ENCODE measurements at regions not wholly inside any gene's neighbourhood (a gene's known extent, or its start where the extent isn't known, plus 50 kb on each side); places are given as distances from the start of the nearest gene placed in this dataset.
"Not testable (repeated sequence)": the region's sequence is repeated elsewhere in the genome, so short reads cannot be mapped to it uniquely, and the experiment has no call there.

- H3K4me3 Mint-ChIP-seq; H3K27me3 Mint-ChIP-seq; ATAC-seq; H3K9me3 Mint-ChIP-seq (ENCODE audit: low read depth); DNase-seq; intact Hi-C loops (cut with DNase I, micrococcal nuclease); H3K36me3 Mint-ChIP-seq (ENCODE audit: low read depth); H3K27ac Mint-ChIP-seq; H3K4me1 Mint-ChIP-seq; CTCF ChIA-PET; POLR2A ChIA-PET: not testable (repeated sequence)
These were observed 90.2 kb downstream of the LACC1 start for GRCh38 chr13:43969919-43970318.

DNA sequence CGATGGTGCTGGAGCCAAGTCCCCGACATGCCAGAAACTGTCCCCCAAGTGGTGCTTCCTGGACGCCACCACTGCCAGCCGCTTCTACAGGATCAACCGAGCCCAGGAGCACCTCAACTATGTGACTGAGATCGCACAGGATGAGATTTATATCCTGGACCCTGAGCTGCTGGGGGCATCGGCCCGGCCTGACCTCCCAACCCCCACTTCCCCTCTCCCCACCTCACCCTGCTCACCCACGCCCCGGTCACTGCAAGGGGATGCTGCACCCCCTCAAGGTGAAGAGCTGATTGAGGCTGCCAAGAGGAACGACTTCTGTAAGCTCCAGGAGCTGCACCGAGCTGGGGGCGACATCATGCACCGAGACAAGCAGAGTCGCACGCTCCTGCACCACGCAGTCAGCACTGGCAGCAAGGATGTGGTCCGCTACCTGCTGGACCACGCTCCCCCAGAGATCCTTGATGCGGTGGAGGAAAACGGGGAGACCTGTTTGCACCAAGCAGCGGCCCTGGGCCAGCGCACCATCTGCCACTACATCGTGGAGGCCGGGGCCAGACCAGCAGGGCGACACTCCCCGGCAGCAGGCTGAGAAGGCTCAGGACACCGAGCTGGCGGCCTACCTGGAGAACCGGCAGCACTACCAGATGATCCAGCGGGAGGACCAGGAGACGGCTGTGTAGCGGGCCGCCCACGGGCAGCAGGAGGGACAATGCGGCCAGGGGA lies 91.0 kb downstream of the LACC1 start:
- H3K4me1 Mint-ChIP-seq; H3K4me3 Mint-ChIP-seq; H3K9me3 Mint-ChIP-seq (ENCODE audit: low read depth); H3K36me3 Mint-ChIP-seq (ENCODE audit: low read depth); intact Hi-C loops (cut with DNase I, micrococcal nuclease); POLR2A ChIA-PET; CTCF ChIA-PET; H3K27me3 Mint-ChIP-seq; H3K27ac Mint-ChIP-seq; ATAC-seq; DNase-seq: not testable (repeated sequence)

DNA sequence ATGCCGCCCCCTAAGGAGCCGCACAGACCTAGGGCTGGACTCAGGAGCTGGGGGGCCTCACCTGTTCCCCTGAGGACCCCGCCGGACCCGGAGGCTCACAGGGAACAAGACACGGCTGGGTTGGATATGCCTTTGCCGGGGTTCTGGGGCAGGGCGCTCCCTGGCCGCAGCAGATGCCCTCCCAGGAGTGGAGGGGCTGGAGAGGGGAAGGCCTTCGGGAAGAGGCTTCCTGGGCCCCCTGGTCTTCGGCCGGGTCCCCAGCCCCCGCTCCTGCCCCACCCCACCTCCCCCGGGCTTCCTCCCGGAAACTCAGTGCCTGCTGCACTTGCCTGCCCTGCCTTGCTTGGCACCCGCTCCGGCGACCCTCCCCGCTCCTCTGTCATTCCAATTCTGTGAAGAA lies 91.6 kb downstream of the LACC1 start:
- intact Hi-C loops (cut with DNase I, micrococcal nuclease); H3K4me1 Mint-ChIP-seq; H3K36me3 Mint-ChIP-seq (ENCODE audit: low read depth); H3K27me3 Mint-ChIP-seq; POLR2A ChIA-PET; H3K4me3 Mint-ChIP-seq; DNase-seq; ATAC-seq; H3K27ac Mint-ChIP-seq; H3K9me3 Mint-ChIP-seq (ENCODE audit: low read depth); CTCF ChIA-PET: not testable (repeated sequence)

- no peak overlapping the region for H3K27ac Mint-ChIP-seq
- peaks cover 3% of the 10 kb centered on the region for H3K36me3 Mint-ChIP-seq (ENCODE audit: low read depth)
- ChIA-PET CTCF (interaction anchor here (1.2 kb wide), 1 partner anchor 13 kb away, joined by 4 read pairs; no protein-coding TSS in a partner anchor), POLR2A (no interaction called here)
- no peaks in the 10 kb centered on the region for H3K4me1 Mint-ChIP-seq
- H3K27me3 Mint-ChIP-seq: peaks cover 11% of the 10 kb centered on the region
- H3K4me3 Mint-ChIP-seq: no peak overlapping the region
- intact Hi-C loops (cut with DNase I, micrococcal nuclease): no loop called here
- DNase-seq (no peak), ATAC-seq (no peak)
- H3K9me3 Mint-ChIP-seq (ENCODE audit: low read depth): peaks cover 3% of the 10 kb centered on the region
These were observed 98.2 kb downstream of the LACC1 start for GRCh38 chr13:43977911-43978310.

DNA sequence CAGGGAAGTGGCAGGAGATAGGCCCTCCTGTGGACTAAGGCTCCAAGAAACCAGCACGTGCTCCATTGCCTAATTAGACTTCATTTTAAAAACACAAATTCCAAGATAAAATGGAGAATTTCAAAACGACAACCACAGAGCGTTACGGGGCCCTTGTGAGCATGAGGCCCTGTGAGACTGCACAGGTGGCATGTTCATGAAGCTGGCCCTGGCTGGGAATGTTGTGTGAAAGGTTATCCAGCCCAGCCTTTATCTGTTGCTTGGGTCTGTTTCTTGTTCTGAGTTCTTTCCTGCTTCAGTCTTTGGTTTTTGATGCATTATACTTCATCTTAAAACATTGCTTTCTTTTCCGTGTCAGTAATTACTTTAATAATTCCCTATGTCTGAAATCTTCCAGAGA lies 99.0 kb downstream of the LACC1 start:
- Mint-ChIP-seq H3K27me3 (peaks cover 11% of the 10 kb centered on the region), H3K36me3 (ENCODE audit: low read depth) (peaks cover 3% of the 10 kb centered on the region), H3K4me1 (no peaks in the 10 kb centered on the region), H3K9me3 (ENCODE audit: low read depth) (peaks cover 3% of the 10 kb centered on the region), H3K27ac (no peak overlapping the region), H3K4me3 (no peak overlapping the region)
- DNase-seq: no peak
- intact Hi-C loops (cut with DNase I, micrococcal nuclease): no loop called here
- CTCF ChIA-PET: no interaction called here
- POLR2A ChIA-PET: no interaction called here
- no peak for ATAC-seq

DNA sequence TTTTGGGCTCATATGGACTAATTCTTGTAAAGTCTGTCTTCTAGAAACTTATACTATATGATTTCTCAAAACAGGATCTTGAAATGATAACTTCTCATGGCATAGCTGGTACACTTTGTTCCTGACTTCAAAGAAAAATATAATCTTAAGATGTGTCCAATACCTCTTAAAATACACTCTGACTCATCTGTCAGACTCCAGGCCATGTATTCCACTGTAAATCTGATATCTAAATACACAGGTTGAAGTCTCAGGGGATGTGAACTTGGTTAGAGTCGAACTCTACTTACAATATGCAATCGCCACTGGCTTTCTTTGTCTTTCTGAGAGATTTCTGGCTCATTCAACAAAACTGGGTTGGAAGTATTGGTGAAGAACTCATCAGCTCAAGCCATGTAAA lies 99.8 kb downstream of the LACC1 start:
- Mint-ChIP-seq H3K4me1 (no peaks in the 10 kb centered on the region), H3K36me3 (ENCODE audit: low read depth) (peaks cover 3% of the 10 kb centered on the region)
- intact Hi-C loops (cut with DNase I, micrococcal nuclease): no loop called here

DNA sequence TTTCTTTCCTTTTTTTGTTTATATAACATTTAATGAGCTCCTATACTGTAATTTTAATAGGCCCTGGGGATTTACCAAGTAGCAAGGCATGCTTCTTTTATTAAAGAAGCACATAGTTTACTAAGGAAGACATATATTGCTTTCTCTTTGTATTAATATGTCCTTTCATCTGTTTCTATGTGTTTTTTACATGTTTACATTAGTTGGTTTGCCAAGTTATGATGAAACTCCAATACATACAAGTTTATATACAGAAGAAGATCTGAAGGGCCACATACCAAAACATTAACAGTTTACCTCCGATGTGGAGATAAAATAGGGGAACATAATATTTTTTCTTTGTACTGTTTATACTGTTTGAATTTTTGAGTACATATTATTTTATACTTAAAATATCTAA lies 100.9 kb downstream of the LACC1 start:
- DNase-seq (no peak), ATAC-seq (no peak)
- peaks cover 3% of the 10 kb centered on the region for H3K36me3 Mint-ChIP-seq (ENCODE audit: low read depth)
- H3K27me3 Mint-ChIP-seq: peaks cover 11% of the 10 kb centered on the region
- CTCF ChIA-PET: no interaction called here
- no peak overlapping the region for H3K27ac Mint-ChIP-seq
- H3K9me3 Mint-ChIP-seq (ENCODE audit: low read depth): peaks cover 3% of the 10 kb centered on the region
- POLR2A ChIA-PET: no interaction called here
- intact Hi-C loops (cut with DNase I, micrococcal nuclease): no loop called here
- H3K4me1 Mint-ChIP-seq: no peaks in the 10 kb centered on the region
- H3K4me3 Mint-ChIP-seq: no peak overlapping the region

More for the DNA sequence above, 99.8 kb downstream of the LACC1 start:
- Mint-ChIP-seq H3K4me3 (no peak overlapping the region), H3K9me3 (ENCODE audit: low read depth) (peaks cover 3% of the 10 kb centered on the region), H3K27me3 (peaks cover 11% of the 10 kb centered on the region), H3K27ac (no peak overlapping the region)
- ChIA-PET POLR2A (no interaction called here), CTCF (no interaction called here)
- ATAC-seq (no peak), DNase-seq (no peak)

DNA sequence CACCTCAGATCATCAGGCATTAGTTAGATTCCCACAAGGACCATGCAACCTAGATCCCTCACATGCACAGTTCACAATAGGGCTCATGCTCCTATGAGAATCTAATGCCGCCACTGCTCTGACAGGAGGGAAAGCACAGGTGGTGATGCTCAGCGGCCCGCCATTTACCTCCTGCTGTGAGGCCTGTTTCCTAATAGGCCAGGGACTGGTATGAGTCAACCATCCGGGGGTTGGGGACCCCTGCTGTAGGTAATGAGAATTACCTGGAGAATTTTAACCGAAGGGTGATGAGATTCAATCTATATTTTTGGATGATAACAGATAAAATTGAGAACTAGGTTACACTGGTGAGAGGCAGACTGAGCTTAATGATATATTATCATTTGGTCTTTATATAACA lies 101.4 kb downstream of the LACC1 start:
- no peak for DNase-seq
- H3K27me3 Mint-ChIP-seq: peaks cover 10% of the 10 kb centered on the region
- POLR2A ChIA-PET: no interaction called here
- H3K4me1 Mint-ChIP-seq: no peaks in the 10 kb centered on the region
- intact Hi-C loops (cut with DNase I, micrococcal nuclease): no loop called here
- H3K4me3 Mint-ChIP-seq: no peak overlapping the region
- H3K27ac Mint-ChIP-seq: no peak overlapping the region
- H3K9me3 Mint-ChIP-seq (ENCODE audit: low read depth): peaks cover 2% of the 10 kb centered on the region
- ATAC-seq: no peak
- peaks cover 2% of the 10 kb centered on the region for H3K36me3 Mint-ChIP-seq (ENCODE audit: low read depth)
- CTCF ChIA-PET: no interaction called here

- ChIA-PET POLR2A (no interaction called here), CTCF (no interaction called here)
- Mint-ChIP-seq H3K4me1 (no peaks in the 10 kb centered on the region), H3K4me3 (no peak overlapping the region), H3K36me3 (ENCODE audit: low read depth) (no peaks in the 10 kb centered on the region), H3K9me3 (ENCODE audit: low read depth) (no peaks in the 10 kb centered on the region), H3K27me3 (peaks cover 7% of the 10 kb centered on the region), H3K27ac (no peak overlapping the region)
- no peak for DNase-seq
- no peak for ATAC-seq
- intact Hi-C loops (cut with DNase I, micrococcal nuclease): no loop called here
These were observed 102.0 kb downstream of the LACC1 start for GRCh38 chr13:43981512-43982301.

GRCh38 chr13:43983373-43983772 lies 103.7 kb downstream of the LACC1 start:
- DNase-seq (no peak), ATAC-seq (no peak)
- ChIA-PET CTCF (no interaction called here), POLR2A (no interaction called here)
- H3K9me3 Mint-ChIP-seq (ENCODE audit: low read depth): no peaks in the 10 kb centered on the region
- no peak overlapping the region for H3K27ac Mint-ChIP-seq
- H3K27me3 Mint-ChIP-seq: peaks cover 3% of the 10 kb centered on the region
- H3K4me3 Mint-ChIP-seq: no peak overlapping the region
- H3K4me1 Mint-ChIP-seq: no peaks in the 10 kb centered on the region
- intact Hi-C loops (cut with DNase I, micrococcal nuclease): no loop called here
- H3K36me3 Mint-ChIP-seq (ENCODE audit: low read depth): no peaks in the 10 kb centered on the region

DNA sequence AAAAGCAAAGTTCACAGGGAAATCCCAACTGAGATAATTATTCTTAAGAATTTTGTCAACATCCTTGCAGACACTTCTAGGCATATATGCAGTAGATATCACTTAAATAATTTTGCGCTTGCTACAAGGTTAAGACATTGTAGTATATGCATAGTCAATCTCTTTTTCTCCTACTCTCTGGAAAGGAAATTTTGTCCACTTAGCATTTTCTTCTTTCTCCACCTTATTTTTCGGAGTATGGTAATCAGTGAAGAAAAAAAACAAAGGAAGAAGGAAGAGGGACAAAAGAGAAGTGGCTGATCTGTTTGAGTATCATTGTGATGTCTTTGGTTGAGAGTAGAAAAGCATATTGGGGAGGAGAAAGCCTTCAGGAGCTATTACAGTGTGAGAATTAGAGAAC lies 104.6 kb downstream of the LACC1 start:
- intact Hi-C loops (cut with DNase I, micrococcal nuclease): no loop called here
- ATAC-seq: no peak
- Mint-ChIP-seq H3K36me3 (ENCODE audit: low read depth) (no peaks in the 10 kb centered on the region), H3K9me3 (ENCODE audit: low read depth) (no peaks in the 10 kb centered on the region), H3K27ac (no peak overlapping the region), H3K4me3 (no peak overlapping the region), H3K4me1 (no peaks in the 10 kb centered on the region), H3K27me3 (peaks cover 3% of the 10 kb centered on the region)
- CTCF ChIA-PET: interaction anchor here (0.6 to 1.7 kb wide), 2 partner anchors 11 to 934 kb away, joined by 3 read pairs; no protein-coding TSS in a partner anchor
- POLR2A ChIA-PET: no interaction called here
- DNase-seq: no peak

DNA sequence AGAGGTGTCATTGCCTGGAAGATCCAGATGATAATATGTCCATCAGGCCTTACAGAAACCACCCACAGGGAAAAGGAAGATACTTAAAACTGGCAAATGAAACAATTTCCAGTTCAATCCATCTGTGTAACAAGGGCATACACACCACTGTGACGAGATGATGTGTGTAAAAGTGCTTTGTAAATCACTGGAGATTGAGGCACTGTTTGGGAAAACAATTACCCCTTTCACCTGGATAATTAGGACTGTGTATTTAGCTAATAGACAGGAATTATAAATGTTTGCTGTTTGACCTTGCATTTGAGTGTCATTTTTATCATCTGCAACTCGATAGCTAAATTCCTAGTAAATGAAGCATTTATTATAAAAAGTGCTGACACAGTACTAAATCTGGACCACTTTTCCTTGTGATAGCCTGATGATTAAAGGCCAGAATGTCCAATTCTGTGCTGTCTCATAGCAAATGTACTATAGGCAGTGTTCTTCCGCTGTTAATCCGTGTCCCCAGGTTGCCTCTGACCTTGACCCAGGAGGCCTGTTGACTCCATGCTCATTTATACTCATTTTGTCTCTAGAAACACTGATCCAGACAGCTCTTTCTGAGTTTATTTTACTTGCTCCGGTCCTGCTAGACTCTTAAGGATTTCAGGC lies 105.8 kb downstream of the LACC1 start:
- DNase-seq (no peak), ATAC-seq (no peak)
- Mint-ChIP-seq H3K4me3 (no peak overlapping the region), H3K27me3 (peaks cover 5% of the 10 kb centered on the region), H3K36me3 (ENCODE audit: low read depth) (no peaks in the 10 kb centered on the region), H3K27ac (no peak overlapping the region), H3K9me3 (ENCODE audit: low read depth) (no peaks in the 10 kb centered on the region), H3K4me1 (no peaks in the 10 kb centered on the region)
- ChIA-PET CTCF (interaction anchor here (0.7 to 1.7 kb wide), 2 partner anchors 10 to 40 kb away, joined by 3 read pairs; no protein-coding TSS in a partner anchor), POLR2A (no interaction called here)
- intact Hi-C loops (cut with DNase I, micrococcal nuclease): no loop called here

Measured in activated CD4-positive, alpha-beta T cell treated with anti-CD3 and anti-CD28 coated beads for 36 hours (primary cell).